ENCODE measurements at regions not wholly inside any gene's neighbourhood (a gene's known extent, or its start where the extent isn't known, plus 50 kb on each side); places are given as distances from the start of the nearest gene placed in this dataset.

DNA sequence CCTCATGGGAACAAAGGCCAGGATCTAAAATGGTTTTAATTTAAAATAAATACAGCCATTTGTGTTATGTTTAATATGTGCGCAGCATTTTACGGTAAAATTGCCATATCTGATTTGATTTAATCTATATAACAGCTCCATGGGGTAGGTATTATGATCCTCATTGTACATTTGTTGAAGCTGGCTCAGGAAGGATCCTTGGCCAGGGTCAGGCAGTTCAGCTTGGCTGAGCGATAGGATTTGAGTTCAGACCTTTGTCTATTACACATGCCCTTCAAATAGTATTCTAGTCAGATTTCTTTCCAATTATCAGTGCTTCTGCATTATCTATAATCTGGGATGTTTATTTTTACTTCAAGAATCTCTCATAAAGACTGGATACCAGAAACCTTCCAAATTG is 950.4 kb upstream of the EEF2KMT start:
- BruUV-seq (replicated peaks) = no TSS peak
- no peak for DNase-seq (ENCODE audit: low read depth, low spot score)

DNA sequence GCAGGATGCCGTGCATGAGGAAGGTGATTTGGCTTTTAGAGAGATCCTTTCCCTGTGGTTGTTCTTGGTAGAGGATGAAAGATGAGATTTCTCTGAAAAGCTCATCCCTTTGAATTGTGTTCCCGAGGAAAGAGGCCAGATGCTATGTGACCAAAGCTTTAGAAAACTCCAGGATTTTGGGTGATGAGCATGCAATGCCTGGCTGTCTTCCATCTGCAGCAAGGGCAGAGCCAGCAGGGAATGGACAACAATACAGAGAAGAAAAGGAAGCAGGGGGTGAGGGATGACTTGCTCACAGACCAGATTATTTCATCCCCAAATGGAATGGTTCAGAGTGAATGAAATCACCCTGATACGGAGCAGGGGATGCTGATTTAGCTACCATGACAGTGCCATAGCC is 949.7 kb upstream of the EEF2KMT start:
- H3K4me2 ChIP-seq (ENCODE audit: low read length) = no peak overlapping the region
- no peak overlapping the region for H3K9ac ChIP-seq (ENCODE audit: low read length)
- no peaks in the 10 kb centered on the region for H3K27me3 ChIP-seq (ENCODE audit: insufficient read depth, low read length)
- POLR2A ChIA-PET = no interaction called here
- BruUV-seq (replicated peaks) = no TSS peak
- no peak overlapping the region for H3K4me3 ChIP-seq (replicated peaks in 1 of 2; ENCODE audit: low read depth in 1 of 2, low read length in 2 of 2)
- no peaks in the 10 kb centered on the region for H4K20me1 ChIP-seq (ENCODE audit: insufficient read depth)
- H3K36me3 ChIP-seq (ENCODE audit: control insufficient read depth in 1 of 2, insufficient read depth in 2 of 2, low read length in 2 of 2) = no peaks in the 10 kb centered on the region
- H3K79me2 ChIP-seq (ENCODE audit: insufficient read depth, low read length) = no peaks in the 10 kb centered on the region
- DNase-seq (ENCODE audit: low read depth, low spot score) (no peak), ATAC-seq (no peak)
- CTCF ChIA-PET = no interaction called here
- H2AFZ ChIP-seq (ENCODE audit: low read depth, low read length, poor library complexity, severe bottlenecking) = no peak overlapping the region
- H3K9me2 ChIP-seq (ENCODE audit: insufficient read depth) = no peaks in the 10 kb centered on the region
- peaks cover 4 to 13% of the 10 kb centered on the region in 2 experiments; a peak in 2 of 4 replicates for H3K9me3 ChIP-seq (ENCODE audit: control insufficient read depth in 1 of 2, insufficient read depth in 1 of 2, low read depth in 1 of 2, low read length in 2 of 2)
- intact Hi-C loops (cut with micrococcal nuclease) = no loop called here
- no peak overlapping the region for H3K27ac ChIP-seq (ENCODE audit: low read depth, low read length)
- RAD21 ChIA-PET (ENCODE audit: low non-redundant PET in 1 of 2, low total read pairs in 2 of 2, uncharacterized antibody in 2 of 2, unreplicated experiment in 2 of 2) = no interaction called here
- no peaks in the 10 kb centered on the region for H3K4me1 ChIP-seq (ENCODE audit: control insufficient read depth in 1 of 2, insufficient read depth in 2 of 2, low read length in 2 of 2)
- TF ChIP-seq, protein P1, sequence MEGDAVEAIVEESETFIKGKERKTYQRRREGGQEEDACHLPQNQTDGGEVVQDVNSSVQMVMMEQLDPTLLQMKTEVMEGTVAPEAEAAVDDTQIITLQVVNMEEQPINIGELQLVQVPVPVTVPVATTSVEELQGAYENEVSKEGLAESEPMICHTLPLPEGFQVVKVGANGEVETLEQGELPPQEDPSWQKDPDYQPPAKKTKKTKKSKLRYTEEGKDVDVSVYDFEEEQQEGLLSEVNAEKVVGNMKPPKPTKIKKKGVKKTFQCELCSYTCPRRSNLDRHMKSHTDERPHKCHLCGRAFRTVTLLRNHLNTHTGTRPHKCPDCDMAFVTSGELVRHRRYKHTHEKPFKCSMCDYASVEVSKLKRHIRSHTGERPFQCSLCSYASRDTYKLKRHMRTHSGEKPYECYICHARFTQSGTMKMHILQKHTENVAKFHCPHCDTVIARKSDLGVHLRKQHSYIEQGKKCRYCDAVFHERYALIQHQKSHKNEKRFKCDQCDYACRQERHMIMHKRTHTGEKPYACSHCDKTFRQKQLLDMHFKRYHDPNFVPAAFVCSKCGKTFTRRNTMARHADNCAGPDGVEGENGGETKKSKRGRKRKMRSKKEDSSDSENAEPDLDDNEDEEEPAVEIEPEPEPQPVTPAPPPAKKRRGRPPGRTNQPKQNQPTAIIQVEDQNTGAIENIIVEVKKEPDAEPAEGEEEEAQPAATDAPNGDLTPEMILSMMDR (IDR thresholded peaks at IDR 0.05 in 2 of 3, conservative IDR thresholded peaks at IDR 0.05 in 1 of 3; ENCODE audit: borderline replicate concordance in 1 of 3, insufficient read depth in 1 of 3, low read depth in 2 of 3, low read length in 2 of 3) = no peak
- no peak for TF ChIP-seq SIN3A (IDR thresholded peaks at IDR 0.05; ENCODE audit: low read depth)
- TF ChIP-seq EZH2 (IDR thresholded peaks at IDR 0.05) = no peak
- TF ChIP-seq ZFX (IDR thresholded peaks at IDR 0.05) = no peak
- TF ChIP-seq POLR2AphosphoS5 (IDR thresholded peaks at IDR 0.05; ENCODE audit: low read depth, low read length) = no peak
- TF ChIP-seq, protein P2, sequence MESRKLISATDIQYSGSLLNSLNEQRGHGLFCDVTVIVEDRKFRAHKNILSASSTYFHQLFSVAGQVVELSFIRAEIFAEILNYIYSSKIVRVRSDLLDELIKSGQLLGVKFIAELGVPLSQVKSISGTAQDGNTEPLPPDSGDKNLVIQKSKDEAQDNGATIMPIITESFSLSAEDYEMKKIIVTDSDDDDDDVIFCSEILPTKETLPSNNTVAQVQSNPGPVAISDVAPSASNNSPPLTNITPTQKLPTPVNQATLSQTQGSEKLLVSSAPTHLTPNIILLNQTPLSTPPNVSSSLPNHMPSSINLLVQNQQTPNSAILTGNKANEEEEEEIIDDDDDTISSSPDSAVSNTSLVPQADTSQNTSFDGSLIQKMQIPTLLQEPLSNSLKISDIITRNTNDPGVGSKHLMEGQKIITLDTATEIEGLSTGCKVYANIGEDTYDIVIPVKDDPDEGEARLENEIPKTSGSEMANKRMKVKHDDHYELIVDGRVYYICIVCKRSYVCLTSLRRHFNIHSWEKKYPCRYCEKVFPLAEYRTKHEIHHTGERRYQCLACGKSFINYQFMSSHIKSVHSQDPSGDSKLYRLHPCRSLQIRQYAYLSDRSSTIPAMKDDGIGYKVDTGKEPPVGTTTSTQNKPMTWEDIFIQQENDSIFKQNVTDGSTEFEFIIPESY (IDR thresholded peaks at IDR 0.05; ENCODE audit: extremely low read depth, insufficient replicate concordance, low read length) = no peak
- TF ChIP-seq EGR1 (IDR thresholded peaks at IDR 0.05; ENCODE audit: low read depth) = no peak
- TF ChIP-seq SRF (IDR thresholded peaks at IDR 0.05; ENCODE audit: low read depth) = no peak
- TF ChIP-seq ZNF274 (IDR thresholded peaks at IDR 0.05; ENCODE audit: low read depth, low read length) = no peak
- TF ChIP-seq FOSL1 (IDR thresholded peaks at IDR 0.05; ENCODE audit: low read depth) = no peak
- TF ChIP-seq CBX3 (IDR thresholded peaks at IDR 0.05; ENCODE audit: low read depth) = no peak
- TF ChIP-seq CEBPB (IDR thresholded peaks at IDR 0.05; ENCODE audit: low read depth) = no peak
- TF ChIP-seq, protein P3, sequence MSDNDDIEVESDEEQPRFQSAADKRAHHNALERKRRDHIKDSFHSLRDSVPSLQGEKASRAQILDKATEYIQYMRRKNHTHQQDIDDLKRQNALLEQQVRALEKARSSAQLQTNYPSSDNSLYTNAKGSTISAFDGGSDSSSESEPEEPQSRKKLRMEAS (IDR thresholded peaks at IDR 0.05) = no peak
- TF ChIP-seq POLR2A (IDR thresholded peaks at IDR 0.05; ENCODE audit: borderline replicate concordance, extremely low read depth, insufficient read depth, insufficient read length) = no peak
- TF ChIP-seq EZH2phosphoT487 (IDR thresholded peaks at IDR 0.05; ENCODE audit: borderline replicate concordance) = no peak
- no peak for TF ChIP-seq RAD21 (IDR thresholded peaks at IDR 0.05; ENCODE audit: low read depth)

More for the DNA sequence above, 950.4 kb upstream of the EEF2KMT start:
- H3K36me3 ChIP-seq (ENCODE audit: control insufficient read depth in 1 of 2, insufficient read depth in 2 of 2, low read length in 2 of 2) = no peaks in the 10 kb centered on the region
- no peaks in the 10 kb centered on the region for H3K9me2 ChIP-seq (ENCODE audit: insufficient read depth)
- CTCF ChIA-PET = no interaction called here
- no peaks in the 10 kb centered on the region for H3K27me3 ChIP-seq (ENCODE audit: insufficient read depth, low read length)
- no peaks in the 10 kb centered on the region for H3K4me1 ChIP-seq (ENCODE audit: control insufficient read depth in 1 of 2, insufficient read depth in 2 of 2, low read length in 2 of 2)
- ATAC-seq = no peak
- TF ChIP-seq EGR1 (IDR thresholded peaks at IDR 0.05; ENCODE audit: low read depth) (no peak), RAD21 (IDR thresholded peaks at IDR 0.05; ENCODE audit: low read depth) (no peak), TCF7L2 (IDR thresholded peaks at IDR 0.05; ENCODE audit: borderline replicate concordance, extremely low read depth, insufficient read depth, insufficient read length) (no peak), SIN3A (IDR thresholded peaks at IDR 0.05; ENCODE audit: low read depth) (no peak), JUND (IDR thresholded peaks at IDR 0.05) (no peak), SRF (IDR thresholded peaks at IDR 0.05; ENCODE audit: low read depth) (no peak), EZH2 (IDR thresholded peaks at IDR 0.05) (no peak), CBX3 (IDR thresholded peaks at IDR 0.05; ENCODE audit: low read depth) (no peak), FOSL1 (IDR thresholded peaks at IDR 0.05; ENCODE audit: low read depth) (no peak)
- TF ChIP-seq, protein P3 (IDR thresholded peaks at IDR 0.05) = no peak
- H4K20me1 ChIP-seq (ENCODE audit: insufficient read depth) = no peaks in the 10 kb centered on the region
- intact Hi-C loops (cut with micrococcal nuclease) = no loop called here
- no peak overlapping the region for H2AFZ ChIP-seq (ENCODE audit: low read depth, low read length, poor library complexity, severe bottlenecking)
- H3K4me2 ChIP-seq (ENCODE audit: low read length) = no peak overlapping the region
- H3K9me3 ChIP-seq (ENCODE audit: control insufficient read depth in 1 of 2, insufficient read depth in 1 of 2, low read depth in 1 of 2, low read length in 2 of 2) = peaks cover 4 to 13% of the 10 kb centered on the region in 2 experiments; a peak in 2 of 4 replicates
- H3K4me3 ChIP-seq (replicated peaks in 1 of 2; ENCODE audit: low read depth in 1 of 2, low read length in 2 of 2) = no peak overlapping the region
- POLR2A ChIA-PET = no interaction called here
- H3K79me2 ChIP-seq (ENCODE audit: insufficient read depth, low read length) = no peaks in the 10 kb centered on the region
- H3K27ac ChIP-seq (ENCODE audit: low read depth, low read length) = no peak overlapping the region
- H3K9ac ChIP-seq (ENCODE audit: low read length) = no peak overlapping the region
- RAD21 ChIA-PET (ENCODE audit: low non-redundant PET in 1 of 2, low total read pairs in 2 of 2, uncharacterized antibody in 2 of 2, unreplicated experiment in 2 of 2) = no interaction called here
